ENCODE measurements at regions not wholly inside any gene's neighbourhood (a gene's known extent, or its start where the extent isn't known, plus 50 kb on each side); places are given as distances from the start of the nearest gene placed in this dataset.

DNA sequence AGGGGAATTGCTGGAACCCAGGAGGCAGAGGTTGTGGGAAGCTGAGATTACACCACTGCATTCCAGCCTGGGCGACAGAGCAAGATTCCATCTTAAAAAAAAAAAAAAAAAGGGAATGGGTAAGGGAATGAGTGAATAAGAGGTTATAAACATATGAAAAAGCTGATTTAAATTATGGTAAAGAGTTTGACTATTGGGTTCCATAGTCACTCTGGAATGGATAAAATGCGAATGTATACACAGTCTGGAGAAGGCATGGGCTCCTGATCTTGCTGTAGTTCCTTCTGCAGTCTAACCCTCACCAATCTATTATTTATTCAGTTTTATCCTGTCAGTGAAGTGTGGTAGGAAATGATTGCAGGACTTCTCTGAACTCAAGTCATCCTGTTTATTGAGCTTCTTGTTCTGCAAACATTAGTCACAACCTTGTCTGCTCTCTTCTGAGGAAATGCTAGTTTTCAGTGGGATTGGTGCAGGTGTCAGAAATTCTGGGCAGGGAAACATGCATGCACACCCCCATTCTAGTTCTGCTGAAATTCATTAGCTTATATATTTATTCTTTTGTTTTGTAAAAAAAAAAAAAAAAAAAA lies 190.9 kb upstream of the CFAP20DC start:
- H2AFZ ChIP-seq: no peak overlapping the region

DNA sequence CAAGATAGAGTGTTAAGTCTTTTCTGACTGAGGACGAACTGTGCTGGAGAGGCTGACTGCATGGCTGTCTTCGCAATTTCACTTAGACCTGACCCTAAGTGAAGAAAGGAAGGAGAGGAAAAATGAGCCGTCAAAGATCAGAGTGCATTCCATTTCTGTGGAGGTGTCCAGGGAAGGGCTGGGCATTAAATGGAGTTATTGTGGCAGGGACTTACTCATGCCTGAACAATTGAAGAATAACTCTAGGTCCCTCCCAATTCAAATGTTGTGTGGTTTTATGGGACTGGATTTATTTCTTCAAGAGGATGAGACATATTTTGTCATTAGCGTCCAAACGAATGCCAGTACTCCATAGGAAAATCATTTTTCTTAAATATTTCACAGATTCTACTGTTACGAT lies 187.3 kb upstream of the CFAP20DC start:
- H3K4me2 ChIP-seq: no peak overlapping the region
- no peak for DNase-seq (ENCODE audit: low spot score)
- no peaks in the 10 kb centered on the region for H3K9me2 ChIP-seq (replicated peaks; ENCODE audit: insufficient read depth)
- H3K4me1 ChIP-seq (ENCODE audit: insufficient read depth): no peaks in the 10 kb centered on the region
- H3K27ac ChIP-seq: no peak overlapping the region
- H3K9me3 ChIP-seq (ENCODE audit: low read depth): no peaks in the 10 kb centered on the region
- H2AFZ ChIP-seq: no peak overlapping the region
- no peaks in the 10 kb centered on the region for H3K79me2 ChIP-seq
- H4K20me1 ChIP-seq (ENCODE audit: insufficient read depth, poor library complexity, severe bottlenecking): no peaks in the 10 kb centered on the region
- no peaks in the 10 kb centered on the region for H3K36me3 ChIP-seq (replicated peaks; ENCODE audit: insufficient read depth, low read depth)
- WGBS (ENCODE audit: low lambda C conversion rate, missing lambda C conversion rate): 91% methylated on average over 6 of the region's 6 CpGs
- no peak overlapping the region for H3K4me3 ChIP-seq
- no peaks in the 10 kb centered on the region for H3K27me3 ChIP-seq
- TF ChIP-seq EZH2 (IDR thresholded peaks at IDR 0.05; ENCODE audit: borderline replicate concordance) (no peak), EZH2phosphoT487 (IDR thresholded peaks at IDR 0.05; ENCODE audit: low read depth, severe bottlenecking, unreplicated experiment) (no peak)
- TF ChIP-seq, protein P1, sequence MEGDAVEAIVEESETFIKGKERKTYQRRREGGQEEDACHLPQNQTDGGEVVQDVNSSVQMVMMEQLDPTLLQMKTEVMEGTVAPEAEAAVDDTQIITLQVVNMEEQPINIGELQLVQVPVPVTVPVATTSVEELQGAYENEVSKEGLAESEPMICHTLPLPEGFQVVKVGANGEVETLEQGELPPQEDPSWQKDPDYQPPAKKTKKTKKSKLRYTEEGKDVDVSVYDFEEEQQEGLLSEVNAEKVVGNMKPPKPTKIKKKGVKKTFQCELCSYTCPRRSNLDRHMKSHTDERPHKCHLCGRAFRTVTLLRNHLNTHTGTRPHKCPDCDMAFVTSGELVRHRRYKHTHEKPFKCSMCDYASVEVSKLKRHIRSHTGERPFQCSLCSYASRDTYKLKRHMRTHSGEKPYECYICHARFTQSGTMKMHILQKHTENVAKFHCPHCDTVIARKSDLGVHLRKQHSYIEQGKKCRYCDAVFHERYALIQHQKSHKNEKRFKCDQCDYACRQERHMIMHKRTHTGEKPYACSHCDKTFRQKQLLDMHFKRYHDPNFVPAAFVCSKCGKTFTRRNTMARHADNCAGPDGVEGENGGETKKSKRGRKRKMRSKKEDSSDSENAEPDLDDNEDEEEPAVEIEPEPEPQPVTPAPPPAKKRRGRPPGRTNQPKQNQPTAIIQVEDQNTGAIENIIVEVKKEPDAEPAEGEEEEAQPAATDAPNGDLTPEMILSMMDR (IDR thresholded peaks at IDR 0.05; ENCODE audit: poor library complexity): no peak

More for the DNA sequence above, 190.9 kb upstream of the CFAP20DC start:
- H3K4me3 ChIP-seq: no peak overlapping the region
- no peaks in the 10 kb centered on the region for H3K9me2 ChIP-seq (replicated peaks; ENCODE audit: insufficient read depth)
- H3K9me3 ChIP-seq (ENCODE audit: low read depth): no peaks in the 10 kb centered on the region
- H3K27me3 ChIP-seq: no peaks in the 10 kb centered on the region
- H3K36me3 ChIP-seq (replicated peaks; ENCODE audit: insufficient read depth, low read depth): no peaks in the 10 kb centered on the region
- no peak for DNase-seq (ENCODE audit: low spot score)
- H4K20me1 ChIP-seq (ENCODE audit: insufficient read depth, poor library complexity, severe bottlenecking): no peaks in the 10 kb centered on the region
- 82% methylated on average over 2 of the region's 2 CpGs for WGBS (ENCODE audit: low lambda C conversion rate, missing lambda C conversion rate)
- no peak overlapping the region for H3K4me2 ChIP-seq
- no peak for TF ChIP-seq EZH2 (IDR thresholded peaks at IDR 0.05; ENCODE audit: borderline replicate concordance)
- TF ChIP-seq, protein P1 (IDR thresholded peaks at IDR 0.05; ENCODE audit: poor library complexity): no peak
- no peak for TF ChIP-seq EZH2phosphoT487 (IDR thresholded peaks at IDR 0.05; ENCODE audit: low read depth, severe bottlenecking, unreplicated experiment)
- H3K4me1 ChIP-seq (ENCODE audit: insufficient read depth): peaks cover 7% of the 10 kb centered on the region
- no peak overlapping the region for H3K27ac ChIP-seq
- no peaks in the 10 kb centered on the region for H3K79me2 ChIP-seq

DNA sequence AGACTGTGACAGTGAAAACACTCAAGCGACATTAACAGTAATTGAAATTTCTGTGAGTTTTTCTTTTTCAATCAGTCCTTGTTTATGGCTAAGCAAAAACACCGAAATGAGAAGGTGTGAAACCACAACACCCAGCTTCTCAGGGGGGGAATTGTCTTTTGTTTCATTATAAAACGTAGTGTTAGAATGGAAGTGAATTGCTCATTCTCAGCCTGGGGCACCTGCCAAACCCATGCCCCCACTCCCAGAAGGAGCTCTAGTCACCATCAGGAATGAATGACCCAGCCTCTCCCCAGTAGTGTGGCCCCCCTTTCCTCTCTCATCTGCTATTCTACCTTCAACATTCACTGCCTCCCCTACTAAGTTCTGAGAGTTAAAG lies 185.8 kb upstream of the CFAP20DC start:
- no peak overlapping the region for H2AFZ ChIP-seq
- TF ChIP-seq EZH2 (IDR thresholded peaks at IDR 0.05; ENCODE audit: borderline replicate concordance): no peak
- TF ChIP-seq EZH2phosphoT487 (IDR thresholded peaks at IDR 0.05; ENCODE audit: low read depth, severe bottlenecking, unreplicated experiment): no peak
- TF ChIP-seq, protein P1 (IDR thresholded peaks at IDR 0.05; ENCODE audit: poor library complexity): no peak
- 51% methylated on average over 3 of the region's 3 CpGs for WGBS (ENCODE audit: low lambda C conversion rate, missing lambda C conversion rate)

More for the DNA sequence above, 185.8 kb upstream of the CFAP20DC start:
- no peaks in the 10 kb centered on the region for H3K4me1 ChIP-seq (ENCODE audit: insufficient read depth)
- H3K9me2 ChIP-seq (replicated peaks; ENCODE audit: insufficient read depth): no peaks in the 10 kb centered on the region
- no peak overlapping the region for H3K4me3 ChIP-seq
- H3K9me3 ChIP-seq (ENCODE audit: low read depth): no peaks in the 10 kb centered on the region
- no peak overlapping the region for H3K27ac ChIP-seq
- no peaks in the 10 kb centered on the region for H3K27me3 ChIP-seq
- no peaks in the 10 kb centered on the region for H3K36me3 ChIP-seq (replicated peaks; ENCODE audit: insufficient read depth, low read depth)
- H3K4me2 ChIP-seq: no peak overlapping the region
- no peaks in the 10 kb centered on the region for H4K20me1 ChIP-seq (ENCODE audit: insufficient read depth, poor library complexity, severe bottlenecking)
- H3K79me2 ChIP-seq: no peaks in the 10 kb centered on the region
- no peak for DNase-seq (ENCODE audit: low spot score)

Measured in hepatocyte (in vitro differentiated cells).